Liver (tissue), 8 donors: ENCODE measurements at regions not wholly inside any gene's neighbourhood (a gene's known extent, or its start where the extent isn't known, plus 50 kb on each side); places are given as distances from the start of the nearest gene placed in this dataset.
"Not testable (repeated sequence)": the region's sequence is repeated elsewhere in the genome, so short reads cannot be mapped to it uniquely, and the experiment has no call there.

ENCODE experiments used
- DNase-seq: peaks from one replicate; pipeline ENCODE4 v3.0.0-alpha.2; 2017; ENCODE audit warnings: low spot score
- H3K27ac ChIP-seq, 2 donors: one replicate each; pipeline ENCODE4 v1.7.0; 2013; ENCODE audit warnings: inconsistent platforms in 2 of 2, low read length in 2 of 2, control low read depth in 1 of 2, low read depth in 1 of 2, mild to moderate bottlenecking in 1 of 2
- H3K27me3 ChIP-seq, 4 donors: one replicate each; pipeline versions ENCODE4 v1.6.1 to v1.7.0; 2013; ENCODE audit warnings: low read length in 3 of 4, inconsistent platforms in 1 of 4, mild to moderate bottlenecking in 1 of 4, moderate library complexity in 1 of 4; ENCODE audit not compliant: control insufficient read depth in 4 of 4, insufficient read depth in 4 of 4
- H3K36me3 ChIP-seq, 4 donors: one replicate each; pipeline versions ENCODE4 v1.6.1 to v1.7.0; 2013; ENCODE audit warnings: low read length in 3 of 4, mild to moderate bottlenecking in 3 of 4, low read depth in 1 of 4, moderate library complexity in 1 of 4; ENCODE audit not compliant: control insufficient read depth in 4 of 4, insufficient read depth in 3 of 4
- H3K4me1 ChIP-seq, 4 donors: one replicate each; pipeline versions ENCODE4 v1.6.1 to v1.7.0; 2013; ENCODE audit warnings: low read length in 3 of 4, mild to moderate bottlenecking in 3 of 4, moderate library complexity in 1 of 4; ENCODE audit not compliant: control insufficient read depth in 4 of 4, insufficient read depth in 4 of 4
- H3K4me3 ChIP-seq, 3 donors: one replicate each; pipeline versions ENCODE4 v1.6.1 to v1.7.0; 2013; ENCODE audit warnings: low read length in 3 of 3, control low read depth in 1 of 3, low read depth in 1 of 3, mild to moderate bottlenecking in 1 of 3
- H3K9ac ChIP-seq, 2 donors: one replicate each; pipeline ENCODE4 v1.7.0; 2013; ENCODE audit warnings: low read length in 2 of 2, mild to moderate bottlenecking in 2 of 2, moderate library complexity in 2 of 2, control low read depth in 1 of 2, low read depth in 1 of 2
- H3K9me3 ChIP-seq, 4 donors: one replicate each; pipeline versions ENCODE4 v1.6.1 to v1.7.0; 2013; ENCODE audit warnings: low read length in 3 of 4; ENCODE audit not compliant: control insufficient read depth in 4 of 4
- CTCF ChIP-seq: fragments of 150-350 bp; IDR thresholded peaks from 2 replicates; pipeline ENCODE4 v1.5.1; 2017; ENCODE audit warnings: improper control_type of control experiment, low read depth, low read length; ENCODE audit not compliant: missing input control
- FOXA1 ChIP-seq: IDR thresholded peaks from 2 replicates; pipeline ENCODE4 v1.6.1; 2016; ENCODE audit warnings: antibody characterized with exemption
- FOXA2 ChIP-seq: IDR thresholded peaks from 2 replicates; pipeline ENCODE4 v1.6.1; 2016; ENCODE audit warnings: antibody characterized with exemption
- GABPA ChIP-seq, 2 donors: IDR thresholded peaks in 1 of 2; conservative IDR thresholded peaks in 1 of 2; 2 replicates each; pipeline ENCODE4 v1.6.1; 2016; ENCODE audit warnings: antibody characterized with exemption in 2 of 2, mild to moderate bottlenecking in 1 of 2, moderate library complexity in 1 of 2
- JUND ChIP-seq, 2 donors: IDR thresholded peaks; 2 replicates each; pipeline ENCODE4 v1.6.1; 2016; ENCODE audit warnings: antibody characterized with exemption in 2 of 2
- NR2F2 ChIP-seq: IDR thresholded peaks from 2 replicates; pipeline ENCODE4 v1.6.1; 2016; ENCODE audit warnings: antibody characterized with exemption
- RAD21 ChIP-seq, 2 donors: IDR thresholded peaks; 2 replicates each; pipeline ENCODE4 v1.6.1; 2016; ENCODE audit warnings: antibody characterized with exemption in 2 of 2, mild to moderate bottlenecking in 2 of 2
- REST ChIP-seq: IDR thresholded peaks from 2 replicates; pipeline ENCODE4 v1.6.1; 2016; ENCODE audit warnings: antibody characterized with exemption, mild to moderate bottlenecking
- RXRA ChIP-seq, 2 donors: IDR thresholded peaks; 2 replicates each; pipeline ENCODE4 v1.6.1; 2017 to 2018; ENCODE audit warnings: antibody characterized with exemption in 2 of 2, mild to moderate bottlenecking in 1 of 2
- ZBTB33 ChIP-seq: IDR thresholded peaks from 2 replicates; pipeline ENCODE4 v1.6.1; 2016; ENCODE audit warnings: antibody characterized with exemption
- WGBS: extraction: QIAGEN DNeasy Blood & Tissue Kit; methylation state at CpG from one replicate; pipeline ENCODE4 v1.1.7; 2013; 5-methylcytosine and 5-hydroxymethylcytosine counted together
- donor health status: healthy.
- donor health status: healthy.
- donor health status: healthy.
- donor health status: healthy.
- donor health status: healthy.

- no peak for TF ChIP-seq CTCF
- no peak for TF ChIP-seq GABPA (IDR thresholded peaks at IDR 0.05 in 1 of 2, conservative IDR thresholded peaks at IDR 0.05 in 1 of 2)
Observed at GRCh38 chr5:69013481-69013880, 80.3 kb upstream of the SLC30A5 start (continued).

- WGBS, result 92% methylated on average over 2 of the region's 2 CpGs
- not testable (repeated sequence) for H3K36me3 ChIP-seq, H3K4me1 ChIP-seq
Observed at GRCh38 chr5:69014007-69014406, 79.8 kb upstream of the SLC30A5 start.

GRCh38 chr5:69019668-69020375, 74.0 kb upstream of the SLC30A5 start:
- Histone ChIP-seq H3K36me3 (no peaks in the 10 kb centered on the region), H3K4me1 (no peaks in the 10 kb centered on the region), H3K9me3 (no peaks in the 10 kb centered on the region), H3K27me3 (no peaks in the 10 kb centered on the region), H3K9ac (no peak overlapping the region), H3K4me3 (no peak overlapping the region), H3K27ac (no peak overlapping the region)
- no peak for DNase-seq
- no peak for TF ChIP-seq JUND (IDR thresholded peaks at IDR 0.05)
- TF ChIP-seq FOXA2, result no peak
- 85% methylated on average over 6 of the region's 6 CpGs for WGBS

More at GRCh38 chr5:69014007-69014406, 79.8 kb upstream of the SLC30A5 start:
- not testable (repeated sequence) for H3K4me3 ChIP-seq, H3K9ac ChIP-seq, H3K9me3 ChIP-seq, DNase-seq, H3K27ac ChIP-seq, H3K27me3 ChIP-seq

- Histone ChIP-seq H3K27ac (no peak overlapping the region), H3K9ac (no peak overlapping the region), H3K4me1 (no peaks in the 10 kb centered on the region), H3K36me3 (no peaks in the 10 kb centered on the region), H3K4me3 (no peak overlapping the region), H3K27me3 (no peaks in the 10 kb centered on the region), H3K9me3 (no peaks in the 10 kb centered on the region)
- no peak for DNase-seq
- WGBS, result 55% methylated on average over 5 of the region's 5 CpGs
- no peak for TF ChIP-seq REST
- TF ChIP-seq FOXA2, result no peak
- TF ChIP-seq RXRA (IDR thresholded peaks at IDR 0.05), result no peak
- no peak for TF ChIP-seq NR2F2
- TF ChIP-seq RAD21 (IDR thresholded peaks at IDR 0.05), result peak; percentile 85 to 88
- no peak for TF ChIP-seq ZBTB33
- TF ChIP-seq FOXA1, result no peak
- no peak for TF ChIP-seq GABPA (IDR thresholded peaks at IDR 0.05 in 1 of 2, conservative IDR thresholded peaks at IDR 0.05 in 1 of 2)
- TF ChIP-seq CTCF, result peak; percentile 61
Observed at GRCh38 chr5:69024241-69024651, 69.6 kb upstream of the SLC30A5 start.
